C4-2B (cell line): ENCODE measurements at regions not wholly inside any gene's neighbourhood (a gene's known extent, or its start where the extent isn't known, plus 50 kb on each side); places are given as distances from the start of the nearest gene placed in this dataset.

Experiments used
- ZFX ChIP-seq: fragments of 450-650 bp; IDR thresholded peaks from 2 replicates; pipeline ENCODE4 v1.6.1; 2017
- TF ChIP-seq, protein P1 (sequence below): fragments of 450-650 bp; conservative IDR thresholded peaks from 2 replicates; pipeline ENCODE4 v1.5.1; 2017; ENCODE audit warnings: mild to moderate bottlenecking

DNA sequence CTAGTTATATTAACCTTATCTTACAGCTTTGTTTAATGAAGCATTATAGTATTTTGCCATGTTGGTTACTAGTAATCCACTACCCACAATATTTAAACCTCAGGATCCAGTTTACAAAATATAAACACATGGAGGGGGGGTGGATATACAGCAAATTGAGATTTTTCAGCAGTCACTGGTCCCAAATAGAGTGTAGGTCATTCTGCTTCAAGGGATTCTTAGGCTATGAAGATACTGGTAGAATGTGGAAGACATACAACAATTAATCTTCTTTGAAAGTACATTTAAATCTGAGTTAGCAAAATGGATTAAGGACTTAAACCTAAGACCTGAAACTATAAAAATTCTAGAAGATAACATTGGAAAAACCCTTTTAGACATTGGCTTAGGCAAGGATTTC lies 569.6 kb downstream of the ZNF674 start:
- TF ChIP-seq, protein P1, sequence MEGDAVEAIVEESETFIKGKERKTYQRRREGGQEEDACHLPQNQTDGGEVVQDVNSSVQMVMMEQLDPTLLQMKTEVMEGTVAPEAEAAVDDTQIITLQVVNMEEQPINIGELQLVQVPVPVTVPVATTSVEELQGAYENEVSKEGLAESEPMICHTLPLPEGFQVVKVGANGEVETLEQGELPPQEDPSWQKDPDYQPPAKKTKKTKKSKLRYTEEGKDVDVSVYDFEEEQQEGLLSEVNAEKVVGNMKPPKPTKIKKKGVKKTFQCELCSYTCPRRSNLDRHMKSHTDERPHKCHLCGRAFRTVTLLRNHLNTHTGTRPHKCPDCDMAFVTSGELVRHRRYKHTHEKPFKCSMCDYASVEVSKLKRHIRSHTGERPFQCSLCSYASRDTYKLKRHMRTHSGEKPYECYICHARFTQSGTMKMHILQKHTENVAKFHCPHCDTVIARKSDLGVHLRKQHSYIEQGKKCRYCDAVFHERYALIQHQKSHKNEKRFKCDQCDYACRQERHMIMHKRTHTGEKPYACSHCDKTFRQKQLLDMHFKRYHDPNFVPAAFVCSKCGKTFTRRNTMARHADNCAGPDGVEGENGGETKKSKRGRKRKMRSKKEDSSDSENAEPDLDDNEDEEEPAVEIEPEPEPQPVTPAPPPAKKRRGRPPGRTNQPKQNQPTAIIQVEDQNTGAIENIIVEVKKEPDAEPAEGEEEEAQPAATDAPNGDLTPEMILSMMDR, result no peak
- no peak for TF ChIP-seq ZFX
